GM19023 (cell line): ENCODE measurements at regions not wholly inside any gene's neighbourhood (a gene's known extent, or its start where the extent isn't known, plus 50 kb on each side); places are given as distances from the start of the nearest gene placed in this dataset.
"Not testable (repeated sequence)": the region's sequence is repeated elsewhere in the genome, so short reads cannot be mapped to it uniquely, and the experiment has no call there.

Experiments
- ATAC-seq: cut with Tn5 transposase; IDR thresholded peaks from one replicate; pipeline ENCODE4 v1.9.1; 2021; ENCODE audit warnings: mild to moderate bottlenecking, moderate library complexity; ENCODE audit not compliant: unreplicated experiment

GRCh38 chr15:77843546-77843945, 210.8 kb upstream of the LINGO1 start:
- no peak for ATAC-seq

DNA sequence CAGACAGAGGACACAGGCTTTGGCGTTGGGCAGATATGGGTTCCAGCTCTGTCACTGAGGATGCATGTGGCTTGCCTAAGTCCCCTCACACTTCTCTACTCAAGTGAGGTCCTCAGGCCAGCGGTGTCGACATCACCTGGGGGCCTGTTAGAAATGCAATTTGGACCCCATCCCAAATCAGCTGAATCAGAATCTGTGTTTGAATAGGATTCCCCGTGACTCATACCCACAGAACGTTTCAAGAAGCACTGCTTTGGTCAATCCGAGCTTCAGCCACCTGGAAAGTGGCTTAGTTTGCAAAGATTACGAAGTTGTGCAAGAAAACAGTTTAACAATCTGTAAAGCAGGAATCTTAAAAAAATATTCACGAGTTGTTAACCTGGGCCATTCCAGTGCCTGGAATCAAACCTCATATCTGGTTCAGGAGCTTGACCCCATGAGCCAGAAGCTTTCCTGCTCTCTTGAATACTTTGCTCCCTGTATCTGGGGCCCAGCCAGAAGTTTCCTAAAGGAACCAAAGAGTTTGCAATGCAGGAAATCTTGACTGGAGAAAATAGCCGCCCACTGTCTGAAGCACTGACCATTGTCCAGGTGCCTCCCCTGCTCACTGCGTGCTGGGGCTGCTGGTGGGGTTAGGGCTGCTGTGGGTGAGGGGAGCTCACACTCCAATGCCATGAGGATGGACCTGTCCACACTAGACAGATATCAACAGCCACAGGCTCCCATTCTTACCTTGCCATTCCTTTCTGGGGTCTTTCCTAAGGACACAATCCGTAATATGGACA, 208.5 kb upstream of the LINGO1 start:
- no peak for ATAC-seq

- ATAC-seq: no peak
Measured at GRCh38 chr15:77839970-77840905, 207.5 kb upstream of the LINGO1 start.

GRCh38 chr15:77839456-77839855, 206.7 kb upstream of the LINGO1 start:
- ATAC-seq: no peak

DNA sequence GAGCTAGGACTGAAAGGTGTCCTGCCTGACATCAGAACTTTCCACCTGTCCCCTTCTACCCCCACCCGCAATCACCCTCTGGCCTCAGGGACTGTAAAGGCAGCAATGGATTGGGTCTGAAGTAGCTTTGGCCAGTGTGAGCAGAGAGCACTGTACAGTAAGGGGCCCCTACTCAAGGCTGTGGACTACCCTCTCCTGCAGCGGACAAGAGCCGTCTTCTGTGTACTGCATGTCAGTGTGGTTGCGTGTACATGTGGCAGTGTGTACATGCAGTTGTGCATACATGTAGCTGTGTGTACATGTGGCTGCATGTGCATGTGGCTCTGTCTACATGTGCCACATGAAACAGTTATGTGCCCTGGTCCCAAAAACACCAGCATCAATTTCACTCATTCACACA, 205.9 kb upstream of the LINGO1 start:
- no peak for ATAC-seq

DNA sequence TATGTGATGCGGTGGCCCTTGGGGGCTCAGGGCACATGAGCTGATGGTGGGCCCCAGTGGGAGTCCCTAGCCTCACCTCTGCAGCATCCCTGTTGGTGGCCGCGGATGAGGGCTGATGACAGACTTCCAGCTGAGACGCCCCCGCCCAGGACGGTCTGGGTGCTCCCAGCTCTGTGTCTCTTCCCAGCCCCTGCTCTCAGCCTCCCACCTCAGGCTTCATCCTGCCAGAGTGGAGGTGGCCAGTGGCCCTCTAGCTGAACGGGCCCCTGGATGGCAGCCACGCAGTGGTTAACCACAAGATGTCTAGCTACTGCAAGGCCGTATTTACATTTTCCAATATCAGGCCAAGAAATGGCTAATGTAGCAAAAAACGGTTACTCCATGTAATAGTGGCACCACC, 205.3 kb upstream of the LINGO1 start:
- no peak for ATAC-seq

DNA sequence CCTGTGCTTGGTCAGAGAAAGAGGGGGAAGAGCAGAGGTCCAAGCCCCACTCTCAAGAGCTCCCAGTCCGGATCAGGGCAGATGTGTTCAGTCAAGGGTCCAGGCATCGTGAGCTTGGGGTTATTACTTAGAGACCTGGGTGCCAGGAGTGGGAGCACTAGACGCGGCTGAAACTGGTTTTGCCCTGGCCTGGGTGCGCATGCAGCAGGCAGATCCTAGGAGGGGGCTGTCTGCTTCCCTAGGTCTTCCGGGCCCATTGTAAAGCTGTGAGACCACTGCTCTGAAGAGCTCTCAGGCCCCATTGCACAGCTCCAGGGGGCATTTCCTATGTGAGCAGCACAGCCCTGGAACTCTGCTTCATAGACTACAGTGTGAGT, 204.9 kb upstream of the LINGO1 start:
- no peak for ATAC-seq

DNA sequence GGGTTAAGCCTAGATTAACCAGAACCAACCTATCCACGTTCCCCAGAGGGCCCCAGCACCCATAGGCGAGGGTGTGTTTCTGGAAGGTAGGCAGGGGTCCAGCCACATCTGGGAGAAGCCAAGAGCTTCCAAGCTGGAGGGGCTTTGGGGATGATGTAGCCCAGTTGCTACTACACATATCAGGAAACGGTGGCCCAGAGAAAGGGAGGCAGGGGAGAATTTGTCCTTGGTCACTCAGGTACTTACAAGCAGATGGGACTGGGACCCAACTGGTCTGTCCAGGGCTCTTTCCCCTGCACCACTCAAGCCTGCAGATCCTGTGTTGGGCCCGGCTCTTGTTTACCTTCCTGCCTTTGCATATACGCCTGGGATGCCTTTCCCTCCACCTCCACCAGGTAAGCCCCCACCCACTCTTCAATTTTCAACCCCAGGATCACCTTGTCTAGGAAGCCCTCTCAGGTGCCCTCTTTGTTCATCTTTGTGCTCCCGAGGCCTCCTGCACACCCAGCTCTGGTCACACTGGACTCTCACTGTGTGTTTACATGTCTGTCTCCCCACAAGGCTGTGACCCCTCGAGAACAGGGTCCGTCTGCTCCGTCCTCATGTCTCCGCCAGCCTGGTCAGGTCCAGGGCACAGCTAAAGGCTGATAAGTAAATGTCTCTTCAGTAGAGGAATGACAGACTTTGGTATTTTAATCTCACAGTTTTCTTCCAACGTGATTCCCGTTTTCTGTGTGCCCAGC, 204.4 kb upstream of the LINGO1 start:
- no peak for ATAC-seq

DNA sequence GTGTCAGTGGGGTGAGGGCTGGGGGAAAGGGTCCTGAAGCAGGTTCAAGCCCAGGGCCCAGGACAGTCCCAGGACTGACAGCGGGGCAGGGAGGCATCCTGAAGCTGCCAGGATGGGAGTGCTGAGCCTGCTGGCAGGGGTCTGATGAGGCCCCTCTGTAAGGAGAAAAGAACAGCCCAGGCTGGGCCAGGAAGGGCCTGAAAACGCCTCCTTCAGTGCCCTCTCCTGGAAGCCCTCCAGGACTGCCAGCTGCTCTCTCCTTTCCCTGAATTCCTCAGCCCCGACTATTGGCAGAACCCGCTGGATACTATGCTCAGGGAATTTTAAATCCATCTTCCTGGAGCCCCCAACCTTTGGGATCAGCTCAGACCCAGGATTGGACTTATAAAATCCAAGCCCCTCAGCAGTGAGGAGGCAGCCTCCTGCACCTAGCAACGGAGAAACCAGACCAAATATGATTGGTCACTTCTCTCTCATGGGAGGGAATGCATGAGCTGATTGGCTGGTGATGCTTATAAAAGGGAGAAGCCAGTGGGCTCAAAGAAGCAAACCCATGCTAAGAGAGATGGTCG, 203.5 kb upstream of the LINGO1 start:
- no peak for ATAC-seq

DNA sequence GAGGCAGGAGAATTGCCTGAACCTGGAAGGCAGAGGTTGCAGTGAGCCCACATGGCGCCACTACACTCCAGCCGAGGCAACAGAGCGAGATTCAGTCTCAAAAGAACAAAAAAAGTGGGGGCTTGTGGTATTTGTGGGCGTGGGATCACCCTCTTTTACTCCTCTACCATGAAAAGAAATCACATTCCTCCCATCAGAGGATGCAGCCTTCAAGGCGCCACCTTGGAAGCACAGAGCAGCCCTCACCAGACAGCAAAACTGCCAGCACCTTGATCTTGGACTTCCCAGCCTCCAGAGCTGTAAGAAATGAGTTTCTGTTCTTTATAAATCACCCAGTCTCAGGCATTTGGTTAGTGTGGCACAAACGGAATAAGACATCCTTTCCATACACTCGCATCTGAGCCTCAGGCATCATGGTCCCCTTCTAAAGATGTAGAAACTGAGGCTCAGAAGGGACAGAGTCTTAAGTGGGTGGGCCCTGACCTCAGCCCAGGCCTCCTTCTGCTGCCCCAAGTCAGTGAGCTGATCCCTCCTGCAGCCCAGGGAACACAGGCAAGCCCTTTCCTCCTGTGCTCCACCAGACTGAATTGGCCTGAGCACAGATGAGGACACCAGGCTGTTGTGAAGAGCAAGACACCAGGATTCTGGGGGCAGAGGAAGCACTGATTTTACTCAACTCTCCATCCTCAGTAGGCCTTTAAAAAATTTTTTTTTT, 201.7 kb upstream of the LINGO1 start:
- ATAC-seq: no peak

GRCh38 chr15:77832874-77833273, 200.2 kb upstream of the LINGO1 start:
- no peak for ATAC-seq

DNA sequence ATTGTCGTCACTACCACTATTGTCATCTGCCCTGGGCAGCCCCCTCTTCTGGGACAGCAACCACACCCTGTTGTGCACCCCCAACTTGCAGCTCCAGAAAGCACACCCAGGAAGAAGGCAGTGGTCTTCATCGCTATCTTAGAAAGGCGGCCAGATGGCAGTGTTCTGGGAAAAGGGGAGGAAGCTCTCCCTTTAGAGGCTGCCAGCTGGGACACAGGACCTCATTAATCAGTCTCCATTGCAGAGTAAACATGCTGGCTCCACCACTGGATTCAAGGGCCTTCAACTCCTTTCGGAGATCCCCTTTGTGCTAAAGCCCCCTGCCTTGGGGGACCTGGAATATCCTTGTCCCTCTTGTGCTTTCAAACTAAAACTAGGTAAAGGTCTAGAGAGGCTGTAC, 199.3 kb upstream of the LINGO1 start:
- ATAC-seq: no peak

DNA sequence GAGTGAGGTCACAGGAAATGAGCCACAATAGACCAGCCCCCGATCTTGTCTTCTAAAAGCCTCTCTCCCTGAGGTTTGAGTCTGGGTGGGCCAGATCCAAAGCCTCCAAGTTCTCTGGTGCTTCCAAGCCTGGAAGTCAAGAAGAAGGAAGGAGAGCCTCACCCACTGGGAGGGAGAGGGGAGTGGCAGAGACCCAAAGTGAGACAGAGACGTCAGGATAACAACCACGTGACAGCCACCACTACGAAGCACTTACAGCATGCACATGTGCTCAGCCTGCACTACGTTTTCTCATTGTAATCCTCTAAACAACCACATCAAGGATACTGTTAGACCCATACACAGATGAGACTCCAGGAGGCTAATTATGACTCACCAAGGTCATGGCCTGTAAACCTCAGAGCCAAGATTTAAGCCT, 197.3 kb upstream of the LINGO1 start:
- no peak for ATAC-seq

DNA sequence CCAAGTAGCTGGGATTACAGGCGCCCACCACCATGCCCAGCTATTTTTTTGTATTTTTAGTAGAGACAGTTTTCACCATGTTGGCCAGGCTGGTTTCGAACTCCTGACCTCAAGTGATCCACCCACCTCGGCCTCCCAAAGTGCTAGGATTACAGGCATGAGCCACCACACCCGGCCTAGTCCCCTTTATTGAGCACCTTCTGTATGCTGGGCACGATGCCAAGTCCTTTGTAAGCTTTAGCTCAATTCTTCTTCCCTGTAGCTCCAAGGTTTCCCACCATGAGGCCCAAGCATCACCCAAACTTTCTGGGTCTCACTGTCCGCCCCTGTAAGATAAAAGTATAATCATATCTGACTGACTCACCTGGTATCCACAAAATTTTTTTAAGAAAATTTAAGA, 196.6 kb upstream of the LINGO1 start:
- not testable (repeated sequence) for ATAC-seq

DNA sequence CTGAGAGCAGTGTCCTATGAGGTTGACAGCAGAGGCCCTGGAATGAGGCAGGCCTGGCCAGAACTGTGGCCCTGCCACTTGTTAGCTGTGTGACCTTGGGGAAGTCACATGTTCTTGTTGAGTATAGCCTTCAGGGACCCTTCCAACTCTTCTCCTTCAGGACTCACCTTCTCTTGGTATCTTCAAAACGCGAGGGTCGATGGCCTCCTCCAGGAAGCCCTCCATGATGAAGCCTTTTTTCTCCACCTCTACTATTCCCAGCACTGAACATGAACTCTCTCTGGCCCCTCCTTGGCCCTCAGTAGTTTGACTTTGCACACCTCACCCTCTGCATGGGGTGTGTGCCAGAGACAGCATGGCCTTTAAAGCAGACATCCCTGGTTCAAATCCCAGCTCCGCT, 195.1 kb upstream of the LINGO1 start:
- ATAC-seq: no peak

- no peak for ATAC-seq
Measured at GRCh38 chr15:77826006-77826695, 193.4 kb upstream of the LINGO1 start.

GRCh38 chr15:77825546-77825945, 192.8 kb upstream of the LINGO1 start:
- ATAC-seq: no peak

- no peak for ATAC-seq
Measured at GRCh38 chr15:77825252-77825542, 192.5 kb upstream of the LINGO1 start.

DNA sequence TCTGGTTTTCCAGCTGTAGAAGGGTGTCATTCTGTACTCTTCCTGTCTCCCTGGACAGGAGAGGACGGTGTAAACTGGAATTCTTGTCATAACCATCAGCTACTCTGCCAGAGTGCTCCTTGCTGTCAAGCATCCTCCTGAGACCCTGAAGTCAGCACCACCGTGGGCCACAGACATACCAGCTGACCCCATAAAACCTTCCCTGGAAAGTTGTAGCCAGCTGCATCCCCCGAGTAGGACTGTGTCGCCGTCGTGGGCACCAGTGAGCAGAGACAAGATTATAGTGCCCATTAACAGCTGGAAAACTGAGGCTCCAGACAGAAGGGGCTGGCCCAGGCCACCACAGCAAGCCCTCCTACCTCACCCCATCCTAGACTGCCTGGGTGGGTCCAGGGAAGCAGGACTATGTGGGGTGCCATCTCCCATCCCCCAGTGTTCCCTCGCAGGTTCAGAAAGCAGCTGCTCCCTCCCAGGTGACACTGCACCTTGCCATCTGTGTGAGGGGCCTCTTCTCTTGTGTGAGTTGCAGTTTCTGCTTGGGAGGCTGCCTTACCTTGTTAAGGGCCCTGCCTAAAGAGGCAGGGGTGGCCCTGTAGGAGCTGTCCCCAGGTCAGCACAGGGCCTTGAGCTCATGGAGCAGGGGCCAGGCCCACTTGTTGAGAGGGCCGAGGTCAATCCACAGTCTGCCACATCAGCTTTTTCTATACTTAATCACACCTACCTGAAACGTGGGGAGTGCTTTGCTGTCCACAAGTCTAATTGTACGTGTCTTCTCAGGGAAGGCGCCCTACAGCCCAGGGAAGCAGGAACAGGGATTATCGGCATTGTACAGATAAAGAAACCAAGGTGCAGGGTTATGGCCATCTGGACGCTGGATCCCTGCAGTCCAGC, 191.9 kb upstream of the LINGO1 start:
- ATAC-seq: no peak
